Stimulated activated CD4-positive, alpha-beta T cell treated with anti-CD3 and anti-CD28 coated beads, TNF-alpha, amount 100 ng/mL, for 48 hours (primary cell): ENCODE measurements at regions not wholly inside any gene's neighbourhood (a gene's known extent, or its start where the extent isn't known, plus 50 kb on each side); places are given as distances from the start of the nearest gene placed in this dataset.

Experiments
- DNase-seq, 3 donors: peaks; one replicate each; pipeline ENCODE4 v3.0.0-alpha.2; 2020; ENCODE audit warnings: low read depth in 3 of 3

DNA sequence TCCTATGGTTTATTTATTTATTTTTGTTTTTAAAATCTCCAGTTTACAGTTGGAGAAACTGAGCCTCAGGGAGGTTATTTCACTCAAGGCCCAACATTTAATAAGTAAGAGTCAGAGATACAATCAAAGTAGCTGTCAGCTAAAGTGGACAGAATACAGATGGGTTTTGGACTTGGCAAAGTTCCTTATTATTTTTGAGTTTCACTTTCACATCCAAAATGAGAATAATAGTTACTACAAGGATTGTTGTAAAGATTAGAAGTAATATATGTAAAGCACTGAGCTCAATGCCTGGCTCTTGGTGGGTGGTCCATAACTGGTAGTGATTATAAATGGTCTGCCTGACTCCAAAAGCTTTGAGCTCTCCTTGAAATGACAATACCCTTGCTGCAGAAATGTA is 87.5 kb upstream of the SESN3 start:
- DNase-seq: no peak

DNA sequence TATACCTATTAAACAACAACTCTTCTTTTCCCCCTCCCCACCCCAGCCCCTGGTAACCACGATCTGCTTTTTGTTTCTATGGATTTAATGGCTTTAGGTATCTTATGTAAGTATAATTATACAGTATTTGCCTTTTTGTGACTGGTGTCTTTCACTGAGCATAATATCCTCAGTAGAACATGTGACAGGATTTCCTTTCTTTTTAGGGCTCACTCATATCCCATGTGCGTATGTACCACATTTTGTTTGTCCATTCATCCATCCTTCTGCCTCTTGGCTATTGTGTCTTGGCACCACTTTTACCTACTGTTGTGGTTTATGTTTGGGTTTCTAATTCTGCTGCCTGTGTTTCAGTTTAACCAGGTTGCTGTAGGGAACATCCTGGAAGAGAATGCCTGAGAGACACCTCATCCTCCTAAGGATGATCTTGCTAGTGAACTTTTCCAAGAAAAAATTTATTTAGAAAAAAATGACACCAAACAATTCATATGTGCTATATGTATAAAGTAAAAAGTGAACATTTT is 77.6 kb upstream of the SESN3 start:
- DNase-seq: no peak

DNA sequence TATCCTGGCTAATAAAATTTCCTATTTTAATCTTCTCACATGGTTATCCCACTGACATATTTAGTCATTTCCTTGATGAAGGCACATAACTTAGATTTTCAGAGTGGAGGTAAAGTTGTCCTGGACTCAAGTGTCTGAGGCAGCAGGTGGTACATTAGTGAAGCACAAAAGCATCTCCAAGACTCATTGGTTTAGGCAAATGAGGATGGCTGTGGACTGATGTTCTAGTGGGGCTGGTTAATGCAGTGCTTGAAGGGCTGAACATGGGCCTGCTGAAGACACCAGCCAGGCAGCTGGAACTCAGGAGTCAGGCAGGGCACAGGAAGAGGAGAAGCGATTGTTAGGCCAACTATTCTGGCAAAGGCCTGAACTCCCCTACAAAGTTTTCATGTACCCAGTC is 76.3 kb upstream of the SESN3 start:
- DNase-seq: no peak

DNA sequence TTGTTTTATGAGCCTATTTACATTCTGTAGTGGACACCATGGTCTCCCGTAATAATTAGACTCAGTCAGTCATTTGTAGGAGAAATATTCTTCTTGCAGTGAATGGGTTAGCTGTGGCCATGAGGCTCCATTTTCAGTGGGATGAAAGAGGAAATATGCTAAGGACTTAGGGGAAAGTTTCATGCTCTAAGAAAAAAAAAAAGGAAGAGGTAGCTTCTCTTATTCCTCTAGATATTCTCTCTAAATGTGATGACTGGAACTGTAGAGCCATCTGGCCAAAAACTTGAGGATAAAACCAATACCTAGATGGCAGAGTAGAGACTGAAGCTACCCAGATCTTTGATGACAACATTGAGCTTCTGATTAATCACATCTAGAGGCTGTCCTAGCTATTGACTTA is 75.8 kb upstream of the SESN3 start:
- DNase-seq: no peak

DNA sequence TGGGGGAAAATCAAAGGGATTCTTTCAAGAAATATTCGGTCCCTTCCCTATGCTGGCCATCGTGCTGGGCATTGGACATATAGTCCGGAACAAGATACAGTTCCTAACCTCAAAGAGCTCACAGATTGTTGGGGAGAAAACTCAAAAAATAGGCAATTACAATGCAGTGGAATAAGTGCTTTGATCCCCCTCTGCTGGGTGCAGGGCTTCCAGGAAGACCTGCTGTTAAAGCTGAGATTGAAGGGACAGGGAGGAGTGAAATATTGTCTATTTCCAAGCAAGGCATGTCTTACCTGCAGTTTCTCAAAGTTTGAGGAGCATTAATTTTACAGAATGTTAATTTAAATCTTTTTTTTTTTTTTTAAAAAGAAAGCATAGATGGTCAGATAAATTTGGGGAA is 75.1 kb upstream of the SESN3 start:
- DNase-seq: no peak

DNA sequence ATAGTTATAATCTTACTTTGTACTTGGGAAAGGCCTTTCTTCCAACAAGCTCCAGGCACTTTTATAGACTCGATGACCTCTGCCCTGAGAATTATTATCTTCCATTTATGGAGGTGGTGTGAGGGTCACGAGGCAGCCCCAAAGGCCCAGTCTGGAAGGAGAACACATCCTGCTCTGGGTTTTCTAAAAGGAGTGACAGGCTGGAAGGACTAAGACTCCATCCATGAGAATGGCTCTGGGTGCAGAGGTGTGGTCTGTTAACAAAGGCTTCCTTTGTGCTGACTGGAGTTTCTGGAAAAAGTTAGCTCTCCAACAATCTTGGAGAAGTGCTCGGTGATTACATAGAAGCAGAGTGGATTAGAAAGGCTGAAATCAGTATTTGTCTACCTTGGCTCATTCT is 74.7 kb upstream of the SESN3 start:
- no peak for DNase-seq

DNA sequence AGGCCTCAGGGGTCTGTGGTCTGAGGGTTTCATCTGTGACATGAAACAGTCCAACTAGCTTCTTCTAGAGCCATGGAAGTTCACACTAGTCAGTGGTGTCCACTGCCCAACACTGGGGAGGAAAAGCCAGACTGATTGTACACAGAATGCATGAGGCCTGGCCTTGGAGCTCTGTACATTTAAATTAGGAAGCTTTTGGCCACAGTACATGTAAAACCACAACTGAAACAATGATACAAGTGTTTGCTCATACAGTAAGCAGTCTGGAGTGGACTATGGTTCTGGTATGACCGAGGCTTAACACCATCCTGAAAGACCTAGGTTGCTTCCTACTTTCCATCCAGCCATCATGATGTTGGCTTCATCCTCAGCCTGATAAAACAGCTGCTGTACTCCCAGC is 73.8 kb upstream of the SESN3 start:
- no peak for DNase-seq

DNA sequence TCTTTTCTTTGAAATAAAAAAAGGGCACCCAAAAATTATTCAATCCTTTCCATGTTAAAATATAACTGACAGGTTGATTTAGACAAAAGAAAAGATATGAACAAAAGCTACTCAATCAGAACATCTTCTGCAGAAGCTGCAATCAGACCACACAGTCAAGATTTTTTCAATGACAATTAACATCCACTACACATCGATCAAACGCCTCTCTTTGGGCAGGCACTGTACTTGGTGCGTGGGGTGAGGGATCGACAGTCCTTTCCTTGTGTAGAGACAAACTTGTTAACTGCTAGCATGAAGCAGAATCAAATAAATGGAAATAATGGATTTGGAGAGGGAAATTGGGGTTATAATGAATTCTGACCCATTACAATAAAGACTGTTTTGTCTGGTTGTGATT is 71.2 kb upstream of the SESN3 start:
- DNase-seq: no peak

DNA sequence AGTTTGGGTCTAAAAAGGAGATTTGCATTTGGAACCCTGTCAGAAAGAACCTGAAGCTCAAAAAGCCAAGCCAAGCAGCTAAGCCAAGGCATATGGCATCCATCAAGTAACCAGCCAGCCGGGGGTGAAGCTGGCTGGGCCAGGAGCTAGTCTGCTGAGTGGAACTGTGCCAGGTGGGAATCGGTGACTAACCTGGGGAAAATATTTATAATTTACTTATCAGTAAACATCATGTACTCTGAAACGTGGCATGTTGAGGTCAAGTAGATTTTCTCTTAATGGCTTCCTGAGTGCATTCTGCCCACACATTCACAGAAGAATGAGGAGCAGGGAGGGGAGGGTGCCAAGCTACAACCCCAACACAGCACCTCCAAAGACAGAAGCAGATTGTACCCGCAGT is 70.5 kb upstream of the SESN3 start:
- DNase-seq: no peak

DNA sequence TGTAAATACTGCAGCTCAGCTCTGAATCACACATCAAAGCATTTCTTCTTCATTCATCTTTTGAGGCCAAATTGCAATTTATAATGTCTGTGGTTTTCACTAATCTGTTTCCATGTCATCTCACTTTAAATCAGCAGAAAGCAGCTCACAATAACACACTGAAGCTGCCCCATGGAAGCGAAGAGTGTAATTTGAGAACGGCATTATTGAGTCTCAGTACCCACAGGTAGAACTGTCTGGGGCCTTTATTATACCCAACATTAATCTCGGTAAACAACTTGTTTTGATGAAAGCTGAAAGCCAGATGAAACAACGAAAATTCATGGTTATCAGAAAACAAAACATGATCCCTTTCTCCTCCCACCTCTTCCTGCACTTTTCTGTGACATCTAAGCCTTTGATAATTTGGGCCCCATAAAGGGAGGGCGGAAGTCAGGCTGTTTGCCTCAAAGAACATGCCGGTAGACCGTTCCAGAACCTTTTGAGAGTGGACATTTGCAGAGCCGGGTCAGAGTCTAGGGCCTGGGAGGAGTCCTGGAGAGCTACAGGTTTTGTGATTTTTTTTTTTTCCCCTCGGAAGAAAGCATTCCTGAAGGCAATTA is 68.2 kb upstream of the SESN3 start:
- DNase-seq: no peak

DNA sequence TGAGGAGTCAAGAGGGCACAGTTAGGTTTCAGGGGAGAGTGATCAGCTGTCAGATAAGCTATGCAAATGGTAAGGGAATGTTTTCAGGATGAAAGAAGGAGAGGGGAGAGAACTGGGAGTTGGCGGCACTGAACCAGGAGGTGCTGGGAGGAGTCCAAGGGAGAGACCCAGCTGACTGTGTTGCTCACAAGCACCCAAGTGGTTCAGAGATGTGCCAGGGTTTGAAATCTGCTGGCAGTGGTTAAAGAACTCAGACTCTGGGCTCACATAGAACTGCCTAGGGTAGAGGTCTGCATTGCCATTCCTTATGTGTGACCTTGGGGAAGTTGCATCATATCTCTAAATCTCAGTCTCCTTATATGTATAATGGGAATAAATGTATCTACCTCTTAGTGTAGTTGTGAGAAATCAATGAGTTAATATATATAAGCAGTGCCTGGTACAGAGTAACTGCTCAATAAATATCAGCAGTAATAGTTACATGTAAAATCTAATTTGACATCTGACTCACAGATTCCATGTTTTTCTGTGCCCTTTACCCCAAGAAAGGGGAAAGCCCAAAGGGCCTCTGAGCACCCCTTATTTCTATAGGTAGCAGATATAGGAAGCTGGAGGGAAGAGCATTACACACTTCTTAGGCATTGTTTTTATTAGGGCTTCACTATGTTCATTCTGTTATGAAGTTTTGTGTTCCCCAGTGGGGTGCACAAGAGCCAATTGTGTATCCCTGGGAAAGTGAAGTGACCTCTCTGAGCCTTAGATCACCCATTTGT is 66.9 kb upstream of the SESN3 start:
- no peak for DNase-seq

DNA sequence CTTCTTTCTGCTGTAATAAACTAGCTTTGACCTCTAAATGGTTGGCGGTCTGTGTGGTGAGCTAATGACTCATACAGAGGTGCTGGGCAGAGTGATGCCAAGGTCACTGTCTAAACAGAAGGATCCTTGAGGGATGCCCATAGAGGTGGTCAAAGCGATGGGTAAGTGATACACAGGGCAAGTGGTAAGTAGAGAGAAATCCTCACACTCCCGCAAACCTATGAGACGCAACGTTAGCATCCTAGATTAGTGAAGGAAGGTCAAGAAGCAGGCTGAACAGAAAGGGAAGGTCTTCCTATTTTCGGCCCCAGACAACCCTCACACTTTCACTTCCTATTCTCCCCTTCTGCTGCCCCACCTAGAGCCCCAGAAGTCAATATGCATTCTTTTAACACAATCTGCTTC is 65.6 kb upstream of the SESN3 start:
- no peak for DNase-seq

DNA sequence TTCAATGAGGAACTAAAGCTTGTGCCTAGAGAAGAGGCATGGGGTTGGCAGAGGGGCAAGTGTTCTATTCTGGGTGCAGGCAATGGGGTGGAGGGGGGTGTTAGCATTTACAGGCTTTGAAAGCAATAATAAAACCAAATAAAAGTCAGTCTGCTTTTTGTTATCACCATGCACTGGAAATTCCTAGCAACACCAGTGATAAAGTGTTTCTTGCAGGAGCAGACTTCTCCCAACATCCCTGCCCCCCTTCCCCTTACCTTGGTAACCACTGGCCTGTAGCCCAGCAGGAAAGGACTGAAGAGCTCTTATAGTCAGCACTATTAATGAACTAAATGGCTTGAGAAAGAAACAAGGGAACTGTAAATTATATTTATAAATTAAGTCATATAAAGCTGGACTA is 65.2 kb upstream of the SESN3 start:
- DNase-seq: no peak

DNA sequence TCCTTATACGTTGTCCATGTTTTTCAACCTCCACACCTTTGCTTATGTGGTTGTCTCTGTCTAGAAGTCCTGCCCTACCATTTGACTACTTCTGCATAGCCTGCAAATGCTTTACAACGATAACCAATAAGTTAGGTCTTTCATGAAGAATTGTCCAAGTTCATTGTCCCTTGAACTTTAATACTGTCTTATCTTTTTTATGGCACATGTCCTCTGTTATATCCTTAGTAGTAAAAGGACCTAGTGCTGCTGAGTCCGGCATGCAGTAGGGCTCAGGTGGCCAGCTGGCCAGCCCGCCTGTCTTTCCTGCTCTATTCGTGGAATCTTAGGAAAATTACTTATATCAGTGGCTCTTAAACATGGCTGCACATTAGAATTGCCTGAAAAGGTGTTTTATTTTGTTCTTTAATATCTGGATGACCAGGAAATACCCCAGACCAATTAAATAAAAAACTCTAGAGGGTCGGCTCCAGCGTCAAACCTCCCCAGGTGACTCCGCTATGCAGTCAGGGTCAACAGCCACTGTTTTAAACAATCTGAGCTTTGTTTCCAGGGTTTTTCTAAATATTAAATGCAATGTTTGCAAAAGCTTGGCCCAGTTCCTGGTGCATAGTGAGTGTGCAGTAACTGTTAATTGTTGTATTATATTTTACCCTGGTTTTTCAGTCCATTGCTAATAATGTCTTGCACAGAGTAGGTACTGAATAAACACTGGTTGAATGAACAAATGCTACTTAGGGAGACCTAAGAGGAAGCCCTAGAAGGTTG is 64.6 kb upstream of the SESN3 start:
- DNase-seq: no peak

DNA sequence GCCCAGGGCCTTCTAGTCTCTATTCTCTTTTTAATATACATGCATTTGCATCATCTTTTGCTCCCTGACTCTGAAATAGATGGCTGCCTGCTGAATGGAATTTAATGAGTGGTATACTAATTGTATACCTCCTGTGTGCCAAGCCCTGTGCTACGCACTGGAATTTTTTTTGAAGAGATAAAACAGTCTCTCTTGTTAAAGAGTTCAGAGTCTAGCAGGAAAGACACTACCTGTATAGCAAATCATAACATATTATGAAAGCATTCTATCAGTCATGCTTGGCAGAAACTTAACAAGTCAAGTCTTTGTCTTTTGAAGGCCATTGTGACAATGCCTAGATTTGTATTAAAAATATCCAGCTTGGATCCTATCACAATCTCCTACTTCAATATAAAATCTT is 63.7 kb upstream of the SESN3 start:
- no peak for DNase-seq

DNA sequence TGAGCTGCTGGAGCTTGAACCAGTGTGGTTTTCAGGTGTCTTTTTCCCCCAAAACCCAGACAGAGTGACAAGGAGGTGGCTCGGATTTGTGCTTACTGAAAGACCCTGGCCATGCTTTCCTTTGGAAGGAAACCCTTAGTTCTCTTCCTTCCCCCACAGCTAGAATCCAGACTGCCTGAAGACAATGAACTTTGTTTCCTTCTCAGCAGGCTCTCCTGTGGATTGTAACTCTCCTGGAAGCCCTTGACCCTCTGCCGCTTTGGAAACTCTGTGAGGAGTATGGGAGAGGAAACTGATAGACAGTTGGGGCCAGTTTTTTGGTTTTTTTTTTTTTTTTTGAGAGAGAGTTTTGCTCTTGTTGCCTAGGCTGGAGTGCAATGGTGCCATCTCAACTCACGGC is 62.1 kb upstream of the SESN3 start:
- DNase-seq: no peak

DNA sequence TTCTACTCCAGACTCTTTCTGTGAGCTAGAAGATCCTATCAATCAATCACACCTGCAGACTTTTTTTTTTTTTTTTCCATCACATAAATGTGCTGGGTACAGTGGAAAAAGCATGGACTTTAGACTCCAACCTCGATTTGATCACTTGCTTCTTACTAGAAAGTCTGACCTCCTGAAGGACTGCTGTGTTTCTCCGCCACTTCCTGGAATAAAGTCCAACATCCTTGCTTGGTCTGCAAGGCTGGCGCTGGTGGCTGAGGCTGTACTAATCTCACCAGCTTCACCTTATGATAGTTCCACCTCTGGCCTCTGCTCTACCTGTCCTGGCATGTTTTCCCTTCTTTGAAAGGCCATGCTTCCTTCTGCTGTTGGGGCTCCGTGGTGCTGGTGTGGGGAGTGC is 60.9 kb upstream of the SESN3 start:
- no peak for DNase-seq

DNA sequence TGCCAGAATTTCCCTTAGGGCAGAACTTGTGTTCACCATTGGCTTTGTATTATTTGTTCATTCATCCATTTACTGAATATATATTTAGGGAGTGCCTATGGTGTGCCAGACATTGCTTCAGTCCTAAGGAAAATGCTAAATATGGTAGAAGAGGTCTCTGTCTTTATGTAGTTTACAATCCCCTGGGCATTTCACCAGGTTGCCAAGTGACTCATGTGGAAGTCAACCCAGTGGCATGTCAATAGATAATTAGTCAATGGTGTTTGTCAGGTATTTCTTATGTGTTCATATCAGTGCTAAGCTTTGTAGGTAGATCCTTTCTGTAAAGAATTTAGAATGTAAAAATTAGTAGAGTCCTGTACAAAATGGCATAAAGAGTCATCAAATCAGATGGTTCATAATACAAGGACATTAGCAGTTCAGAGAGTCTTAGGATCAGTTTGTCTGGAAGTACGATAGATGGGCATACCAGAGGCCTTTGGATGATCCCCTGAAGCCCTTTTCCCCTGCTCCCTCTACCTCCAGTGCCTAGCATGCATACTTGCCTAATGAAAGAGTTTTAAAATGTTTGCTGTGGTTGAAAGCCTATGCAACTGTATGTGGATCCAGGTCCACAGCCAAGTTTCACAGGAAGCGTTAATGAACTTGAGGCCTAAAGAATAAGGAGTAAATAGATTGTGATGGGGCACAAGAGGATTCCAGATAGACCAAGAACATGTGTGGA is 58.5 kb upstream of the SESN3 start:
- no peak for DNase-seq

DNA sequence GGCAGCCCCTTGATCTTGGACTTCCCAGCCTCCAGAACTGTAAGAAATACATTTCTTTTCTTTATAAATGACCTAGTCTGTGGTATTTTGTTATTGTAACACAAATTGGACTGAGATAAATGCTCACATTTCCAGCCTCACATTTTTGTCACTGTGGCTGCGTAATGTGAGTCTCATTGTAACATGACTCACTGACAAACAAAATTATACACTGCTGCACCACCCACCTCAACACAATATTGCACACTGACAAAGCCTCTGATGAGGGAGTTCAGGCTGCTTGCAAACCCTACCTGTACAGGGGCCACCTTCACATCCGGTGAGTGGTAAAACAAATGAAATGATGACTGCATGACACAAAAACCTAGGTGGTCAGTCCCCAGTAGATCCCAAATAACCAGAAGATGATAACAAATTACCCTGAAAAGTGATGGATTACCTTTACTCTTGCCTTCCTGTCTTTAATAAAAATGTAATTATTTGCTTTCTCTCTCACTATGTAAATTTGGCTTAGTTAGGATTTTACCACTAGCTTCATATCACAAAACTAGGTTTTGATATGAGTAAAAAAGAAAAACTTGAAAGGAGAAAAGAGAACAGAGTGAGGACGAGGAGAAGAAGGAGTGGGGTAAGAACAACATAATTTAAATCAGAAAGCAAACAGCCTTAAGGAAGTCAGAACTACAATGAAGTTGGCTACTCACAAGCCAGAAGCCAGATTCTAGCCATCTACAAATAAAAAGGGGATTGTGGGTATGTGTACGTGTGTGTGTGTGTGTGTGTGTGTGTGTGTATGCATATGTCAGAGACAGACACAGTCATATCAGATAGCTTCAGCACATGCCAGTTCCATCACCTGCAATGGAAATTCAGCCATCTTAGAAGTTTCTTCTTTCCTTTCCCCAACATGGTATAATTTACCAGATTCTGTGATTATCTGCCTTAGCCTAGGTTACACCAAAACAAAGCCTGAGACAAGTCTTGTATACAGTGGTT is 53.4 kb upstream of the SESN3 start:
- no peak for DNase-seq

DNA sequence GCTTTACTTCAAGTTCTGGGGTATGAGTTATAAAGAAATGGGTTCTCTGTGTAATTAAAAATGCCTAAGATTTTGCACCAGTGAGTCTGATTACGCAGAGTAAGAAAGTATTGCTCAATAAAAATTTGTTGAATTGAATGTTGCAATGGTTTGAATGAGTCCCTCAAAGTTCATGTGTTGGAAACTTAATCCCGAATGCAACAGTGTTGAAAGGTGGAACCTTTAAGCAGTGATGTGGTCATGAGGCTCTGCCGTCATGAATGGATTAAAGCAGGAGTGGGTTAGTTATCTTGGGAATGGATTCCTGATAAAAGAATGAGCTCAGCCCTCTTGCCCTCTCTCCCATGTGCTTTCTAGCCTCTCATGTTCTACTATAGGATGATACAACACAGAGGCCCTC is 52.6 kb upstream of the SESN3 start:
- DNase-seq: no peak

DNA sequence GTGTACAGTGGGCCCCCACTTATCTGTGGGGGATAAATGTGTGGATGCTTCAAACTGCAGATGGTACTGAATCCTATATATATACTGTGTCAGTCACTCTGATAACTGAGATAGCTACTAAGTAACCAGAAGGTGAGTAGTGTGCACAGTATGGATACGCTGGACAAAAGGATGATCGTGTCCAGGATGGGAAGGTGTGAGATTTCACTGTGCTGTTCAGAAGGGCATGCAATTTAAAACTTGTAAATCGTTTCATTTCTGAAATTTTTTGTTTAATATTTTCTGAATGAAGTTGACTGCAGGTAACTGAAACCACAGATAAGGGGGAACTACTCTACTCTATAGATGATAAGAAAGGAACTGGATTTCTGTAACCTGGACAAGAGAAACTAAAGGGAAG is 52.1 kb upstream of the SESN3 start:
- DNase-seq: no peak
